Loucy (cell line): ENCODE measurements at regions not wholly inside any gene's neighbourhood (a gene's known extent, or its start where the extent isn't known, plus 50 kb on each side); places are given as distances from the start of the nearest gene placed in this dataset.

Source experiments
- H2AFZ ChIP-seq: fragments of 200-600 bp; sonication (generic); 2 replicates; pipeline ENCODE4 v1.6.0; 2016; ENCODE audit warnings: antibody characterized with exemption, mild to moderate bottlenecking, low read length, moderate library complexity
- H3F3A ChIP-seq: fragments of 200-600 bp; 2 replicates; pipeline ENCODE4 v1.6.0; 2016; ENCODE audit warnings: antibody characterized with exemption, low read depth, mild to moderate bottlenecking
- H3K27me3 ChIP-seq: fragments of 200-600 bp; sonication (generic); 2 replicates; pipeline ENCODE4 v1.6.1; 2014; ENCODE audit warnings: low read length, mild to moderate bottlenecking; ENCODE audit not compliant: insufficient read depth, poor library complexity, severe bottlenecking
- H3K36me3 ChIP-seq: fragments of 200-600 bp; sonication (generic); 2 replicates; pipeline ENCODE4 v1.6.1; 2016; ENCODE audit warnings: low read length; ENCODE audit not compliant: insufficient read depth
- H3K4me1 ChIP-seq: fragments of 200-600 bp; sonication (generic); 2 replicates; pipeline ENCODE4 v1.5.1; 2014; ENCODE audit warnings: low read length, mild to moderate bottlenecking; ENCODE audit not compliant: insufficient read depth, poor library complexity, severe bottlenecking
- H3K4me2 ChIP-seq: fragments of 200-600 bp; sonication (generic); 2 replicates; pipeline ENCODE4 v1.6.0; 2014; ENCODE audit warnings: antibody characterized with exemption, low read length, low read depth, mild to moderate bottlenecking; ENCODE audit not compliant: poor library complexity, severe bottlenecking
- H3K4me3 ChIP-seq: fragments of 200-600 bp; sonication (generic); 2 replicates; pipeline ENCODE4 v1.5.1; 2014; ENCODE audit warnings: low read length, mild to moderate bottlenecking, mixed read lengths; ENCODE audit not compliant: poor library complexity, severe bottlenecking
- H3K79me2 ChIP-seq: fragments of 200-600 bp; sonication (generic); 2 replicates; pipeline ENCODE4 v1.6.1; 2014; ENCODE audit warnings: low read length; ENCODE audit not compliant: insufficient read depth
- H3K9ac ChIP-seq: fragments of 200-600 bp; sonication (generic); 2 replicates; pipeline ENCODE4 v1.6.0; 2014; ENCODE audit warnings: mild to moderate bottlenecking, low read depth, low read length, moderate library complexity; ENCODE audit not compliant: poor library complexity, severe bottlenecking
- H3K9me2 ChIP-seq: fragments of 200-600 bp; sonication (generic); replicated peaks from 2 replicates; pipeline ENCODE4 v1.6.1; 2016; ENCODE audit warnings: low read depth, low read length, mixed read lengths
- H3K9me3 ChIP-seq: fragments of 200-600 bp; sonication (generic); 2 replicates; pipeline ENCODE4 v1.6.1; 2014; ENCODE audit warnings: mild to moderate bottlenecking, antibody characterized with exemption, low read length, low read depth; ENCODE audit not compliant: insufficient read depth
- H4K20me1 ChIP-seq: fragments of 200-600 bp; sonication (generic); 2 replicates; pipeline ENCODE4 v1.6.0; 2014; ENCODE audit warnings: antibody characterized with exemption, low read length, mild to moderate bottlenecking; ENCODE audit not compliant: insufficient read depth, poor library complexity, severe bottlenecking
- EZH2phosphoT487 ChIP-seq: fragments of 200-600 bp; IDR thresholded peaks from 2 replicates; pipeline ENCODE4 v1.6.1; 2018; ENCODE audit warnings: antibody characterized with exemption, mild to moderate bottlenecking, moderate library complexity, borderline replicate concordance
- TF ChIP-seq, protein P1 (sequence below): fragments of 200-600 bp; sonication (generic); conservative IDR thresholded peaks from 2 replicates; pipeline ENCODE4 v1.5.1; 2014; ENCODE audit warnings: mild to moderate bottlenecking, antibody characterized with exemption, low read length

DNA sequence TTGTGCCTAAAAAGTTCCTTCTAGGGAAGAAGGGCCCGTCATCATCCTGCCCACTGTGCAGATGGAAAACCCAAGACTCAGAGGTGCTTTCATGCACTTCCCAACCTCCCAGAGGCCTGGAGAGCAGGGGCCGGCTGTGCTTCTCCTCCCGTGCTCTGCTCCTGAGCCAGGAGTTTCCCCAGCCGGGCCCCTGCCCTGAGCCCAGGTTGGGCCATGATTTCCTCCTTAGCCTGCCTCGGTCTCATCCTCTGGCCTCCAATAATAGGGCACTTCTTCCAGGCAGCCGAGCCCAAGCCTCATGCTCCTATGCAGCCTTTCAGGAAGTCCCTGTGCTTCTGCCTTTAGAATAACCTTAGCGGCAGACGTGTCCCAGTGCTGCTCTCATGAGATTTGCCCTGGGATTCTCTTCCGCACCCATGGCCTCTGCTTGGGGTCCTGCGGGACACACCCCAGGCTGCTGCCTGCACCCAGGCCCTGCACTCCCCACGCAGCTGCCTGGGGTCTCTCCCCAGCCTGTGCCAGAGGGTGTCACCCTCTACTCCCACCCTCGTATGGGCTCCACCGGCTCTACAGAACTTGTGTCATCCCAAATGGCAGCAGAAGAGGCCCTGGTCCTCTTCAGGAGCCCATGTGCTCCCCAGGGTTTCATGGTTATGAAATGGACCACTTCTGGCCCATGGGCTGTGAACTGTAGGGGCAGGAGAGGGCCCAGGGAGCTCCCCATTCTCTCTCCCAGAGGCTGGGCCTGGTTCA is 359.3 kb downstream of the ADGRD1 start:
- H3K9me3 ChIP-seq = peaks cover 5% of the 10 kb centered on the region
- no peak overlapping the region for H3K4me3 ChIP-seq
- no peaks in the 10 kb centered on the region for H3F3A ChIP-seq
- no peak overlapping the region for H2AFZ ChIP-seq
- H3K9me2 ChIP-seq = no peaks in the 10 kb centered on the region
- no peak overlapping the region for H3K9ac ChIP-seq
- H4K20me1 ChIP-seq = no peaks in the 10 kb centered on the region
- no peak overlapping the region for H3K4me2 ChIP-seq
- H3K36me3 ChIP-seq = no peaks in the 10 kb centered on the region
- no peaks in the 10 kb centered on the region for H3K79me2 ChIP-seq
- H3K27me3 ChIP-seq = no peaks in the 10 kb centered on the region
- TF ChIP-seq, protein P1, sequence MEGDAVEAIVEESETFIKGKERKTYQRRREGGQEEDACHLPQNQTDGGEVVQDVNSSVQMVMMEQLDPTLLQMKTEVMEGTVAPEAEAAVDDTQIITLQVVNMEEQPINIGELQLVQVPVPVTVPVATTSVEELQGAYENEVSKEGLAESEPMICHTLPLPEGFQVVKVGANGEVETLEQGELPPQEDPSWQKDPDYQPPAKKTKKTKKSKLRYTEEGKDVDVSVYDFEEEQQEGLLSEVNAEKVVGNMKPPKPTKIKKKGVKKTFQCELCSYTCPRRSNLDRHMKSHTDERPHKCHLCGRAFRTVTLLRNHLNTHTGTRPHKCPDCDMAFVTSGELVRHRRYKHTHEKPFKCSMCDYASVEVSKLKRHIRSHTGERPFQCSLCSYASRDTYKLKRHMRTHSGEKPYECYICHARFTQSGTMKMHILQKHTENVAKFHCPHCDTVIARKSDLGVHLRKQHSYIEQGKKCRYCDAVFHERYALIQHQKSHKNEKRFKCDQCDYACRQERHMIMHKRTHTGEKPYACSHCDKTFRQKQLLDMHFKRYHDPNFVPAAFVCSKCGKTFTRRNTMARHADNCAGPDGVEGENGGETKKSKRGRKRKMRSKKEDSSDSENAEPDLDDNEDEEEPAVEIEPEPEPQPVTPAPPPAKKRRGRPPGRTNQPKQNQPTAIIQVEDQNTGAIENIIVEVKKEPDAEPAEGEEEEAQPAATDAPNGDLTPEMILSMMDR = no peak
- no peak for TF ChIP-seq EZH2phosphoT487
- H3K4me1 ChIP-seq = no peaks in the 10 kb centered on the region

DNA sequence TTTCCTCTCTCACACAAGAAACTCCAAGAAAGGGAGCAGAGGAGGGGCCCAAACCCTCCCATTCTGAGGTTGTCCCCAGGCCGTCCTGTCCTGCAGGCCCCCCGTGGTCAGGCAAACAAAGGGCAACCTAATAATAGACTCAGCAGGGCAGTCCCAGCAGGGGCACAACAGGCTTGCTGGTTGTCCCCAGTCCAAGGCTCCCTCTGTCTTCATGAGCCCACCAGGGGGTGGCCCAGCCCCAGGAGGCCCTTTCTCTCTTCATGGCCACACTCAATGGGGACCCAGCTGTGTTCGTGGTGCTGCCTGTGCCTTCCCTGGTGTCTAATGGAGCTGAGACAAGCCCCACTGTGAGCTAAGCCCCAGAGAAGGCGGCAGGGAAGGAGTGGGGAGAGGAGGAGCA is 359.9 kb downstream of the ADGRD1 start:
- Histone ChIP-seq H3K9ac (no peak overlapping the region), H3K4me1 (no peaks in the 10 kb centered on the region), H3K9me2 (no peaks in the 10 kb centered on the region), H3F3A (no peaks in the 10 kb centered on the region), H3K36me3 (no peaks in the 10 kb centered on the region), H3K79me2 (no peaks in the 10 kb centered on the region), H3K9me3 (peaks cover 8% of the 10 kb centered on the region), H3K4me2 (no peak overlapping the region), H3K4me3 (no peak overlapping the region), H4K20me1 (no peaks in the 10 kb centered on the region), H2AFZ (no peak overlapping the region), H3K27me3 (no peaks in the 10 kb centered on the region)
- TF ChIP-seq, protein P1 = no peak
- no peak for TF ChIP-seq EZH2phosphoT487

DNA sequence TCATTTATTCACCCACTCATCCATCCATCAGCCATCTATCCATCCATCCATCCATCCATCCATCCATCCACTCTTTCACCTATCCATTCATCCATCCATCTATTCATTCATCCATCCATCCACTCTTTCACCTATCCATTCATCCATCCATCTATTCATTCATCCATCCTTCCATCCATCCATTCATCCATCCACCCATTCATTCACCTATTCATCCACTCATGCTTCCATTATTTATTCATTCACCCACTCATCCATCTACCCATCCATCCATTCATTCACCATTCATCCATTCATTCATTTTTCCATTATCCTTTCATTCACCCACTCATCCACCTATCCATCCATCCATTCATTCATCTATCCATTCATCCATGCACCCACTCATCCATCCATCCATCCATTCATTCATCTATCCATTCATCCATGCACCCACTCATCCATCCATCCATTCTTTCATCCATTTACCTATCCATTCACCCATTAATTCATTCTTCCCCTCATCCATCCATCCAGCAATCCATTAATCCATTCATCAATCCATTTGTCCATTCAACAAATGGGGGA is 360.9 kb downstream of the ADGRD1 start:
- no peaks in the 10 kb centered on the region for H3K79me2 ChIP-seq
- no peak overlapping the region for H3K9ac ChIP-seq
- no peaks in the 10 kb centered on the region for H4K20me1 ChIP-seq
- H3F3A ChIP-seq = no peaks in the 10 kb centered on the region
- no peaks in the 10 kb centered on the region for H3K36me3 ChIP-seq
- H3K9me3 ChIP-seq = peaks cover 8% of the 10 kb centered on the region
- H3K9me2 ChIP-seq = no peaks in the 10 kb centered on the region
- no peaks in the 10 kb centered on the region for H3K4me1 ChIP-seq
- H3K27me3 ChIP-seq = no peaks in the 10 kb centered on the region
- TF ChIP-seq EZH2phosphoT487 = no peak
- TF ChIP-seq, protein P1 = no peak
- no peak overlapping the region for H2AFZ ChIP-seq
- H3K4me3 ChIP-seq = no peak overlapping the region
- H3K4me2 ChIP-seq = no peak overlapping the region
